ENCODE measurements at regions not wholly inside any gene's neighbourhood (a gene's known extent, or its start where the extent isn't known, plus 50 kb on each side); places are given as distances from the start of the nearest gene placed in this dataset.

DNA sequence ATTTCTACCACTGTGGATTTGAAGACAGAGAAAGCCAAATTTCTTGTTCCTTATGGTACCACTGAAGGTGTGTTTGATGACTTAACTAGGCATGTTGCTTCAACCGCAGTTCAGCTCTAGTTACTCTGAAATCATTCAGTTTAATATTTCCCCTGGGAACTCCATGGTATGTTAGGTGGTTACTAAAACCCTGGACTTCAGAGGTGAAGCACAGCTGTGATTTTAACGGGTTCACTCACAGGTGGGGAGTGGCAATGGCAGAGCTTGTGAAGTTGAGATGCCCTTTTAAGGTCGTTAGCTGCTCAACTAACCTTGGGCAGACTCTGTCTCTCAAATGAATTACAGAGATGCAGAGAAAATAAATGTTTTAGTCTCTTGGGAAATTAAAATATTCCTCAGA lies 163.6 kb upstream of the PHYHIPL start:
- TF ChIP-seq, protein P1, sequence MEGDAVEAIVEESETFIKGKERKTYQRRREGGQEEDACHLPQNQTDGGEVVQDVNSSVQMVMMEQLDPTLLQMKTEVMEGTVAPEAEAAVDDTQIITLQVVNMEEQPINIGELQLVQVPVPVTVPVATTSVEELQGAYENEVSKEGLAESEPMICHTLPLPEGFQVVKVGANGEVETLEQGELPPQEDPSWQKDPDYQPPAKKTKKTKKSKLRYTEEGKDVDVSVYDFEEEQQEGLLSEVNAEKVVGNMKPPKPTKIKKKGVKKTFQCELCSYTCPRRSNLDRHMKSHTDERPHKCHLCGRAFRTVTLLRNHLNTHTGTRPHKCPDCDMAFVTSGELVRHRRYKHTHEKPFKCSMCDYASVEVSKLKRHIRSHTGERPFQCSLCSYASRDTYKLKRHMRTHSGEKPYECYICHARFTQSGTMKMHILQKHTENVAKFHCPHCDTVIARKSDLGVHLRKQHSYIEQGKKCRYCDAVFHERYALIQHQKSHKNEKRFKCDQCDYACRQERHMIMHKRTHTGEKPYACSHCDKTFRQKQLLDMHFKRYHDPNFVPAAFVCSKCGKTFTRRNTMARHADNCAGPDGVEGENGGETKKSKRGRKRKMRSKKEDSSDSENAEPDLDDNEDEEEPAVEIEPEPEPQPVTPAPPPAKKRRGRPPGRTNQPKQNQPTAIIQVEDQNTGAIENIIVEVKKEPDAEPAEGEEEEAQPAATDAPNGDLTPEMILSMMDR (IDR thresholded peaks at IDR 0.05), result no peak
- TF ChIP-seq POLR2AphosphoS5 (IDR thresholded peaks at IDR 0.05; ENCODE audit: insufficient read depth in 1 of 2, low read depth in 1 of 2), result no peak
- TF ChIP-seq POLR2A (IDR thresholded peaks at IDR 0.05), result no peak
